B cell (primary cell): ENCODE measurements at regions not wholly inside any gene's neighbourhood (a gene's known extent, or its start where the extent isn't known, plus 50 kb on each side); places are given as distances from the start of the nearest gene placed in this dataset.

Source experiments
- EZH2 ChIP-seq: IDR thresholded peaks from 2 replicates; pipeline ENCODE4 v1.6.1; 2012; ENCODE audit warnings: borderline replicate concordance, low read depth, mild to moderate bottlenecking, moderate library complexity, low read length; ENCODE audit not compliant: insufficient read depth, poor library complexity, severe bottlenecking
- TF ChIP-seq, protein P1 (sequence below): fragments of 200-600 bp; IDR thresholded peaks from one replicate; pipeline ENCODE4 v1.8.0; 2022; ENCODE audit warnings: antibody characterized with exemption, mild to moderate bottlenecking

DNA sequence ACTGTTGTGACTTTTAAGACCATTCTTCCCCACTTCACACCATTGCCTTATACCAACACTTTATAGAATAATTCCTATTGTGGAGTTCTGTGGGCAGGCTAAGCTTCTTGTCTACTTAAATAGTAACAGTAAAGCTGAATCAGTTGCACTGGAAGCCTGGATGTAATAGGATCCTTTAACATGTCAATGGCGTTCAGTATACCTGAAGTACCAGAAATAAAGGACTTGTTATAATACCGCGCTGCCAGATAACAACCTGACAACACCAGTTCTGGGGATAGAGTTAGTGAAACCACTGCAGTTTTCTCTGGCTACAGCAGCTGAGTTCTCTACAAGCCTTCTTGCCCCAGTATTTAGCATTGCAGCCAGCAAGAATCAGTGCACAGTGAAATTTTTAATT lies 52.0 kb upstream of the TNFRSF19 start:
- TF ChIP-seq, protein P1, sequence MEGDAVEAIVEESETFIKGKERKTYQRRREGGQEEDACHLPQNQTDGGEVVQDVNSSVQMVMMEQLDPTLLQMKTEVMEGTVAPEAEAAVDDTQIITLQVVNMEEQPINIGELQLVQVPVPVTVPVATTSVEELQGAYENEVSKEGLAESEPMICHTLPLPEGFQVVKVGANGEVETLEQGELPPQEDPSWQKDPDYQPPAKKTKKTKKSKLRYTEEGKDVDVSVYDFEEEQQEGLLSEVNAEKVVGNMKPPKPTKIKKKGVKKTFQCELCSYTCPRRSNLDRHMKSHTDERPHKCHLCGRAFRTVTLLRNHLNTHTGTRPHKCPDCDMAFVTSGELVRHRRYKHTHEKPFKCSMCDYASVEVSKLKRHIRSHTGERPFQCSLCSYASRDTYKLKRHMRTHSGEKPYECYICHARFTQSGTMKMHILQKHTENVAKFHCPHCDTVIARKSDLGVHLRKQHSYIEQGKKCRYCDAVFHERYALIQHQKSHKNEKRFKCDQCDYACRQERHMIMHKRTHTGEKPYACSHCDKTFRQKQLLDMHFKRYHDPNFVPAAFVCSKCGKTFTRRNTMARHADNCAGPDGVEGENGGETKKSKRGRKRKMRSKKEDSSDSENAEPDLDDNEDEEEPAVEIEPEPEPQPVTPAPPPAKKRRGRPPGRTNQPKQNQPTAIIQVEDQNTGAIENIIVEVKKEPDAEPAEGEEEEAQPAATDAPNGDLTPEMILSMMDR, result no peak
- TF ChIP-seq EZH2, result no peak
